ENCODE measurements at regions not wholly inside any gene's neighbourhood (a gene's known extent, or its start where the extent isn't known, plus 50 kb on each side); places are given as distances from the start of the nearest gene placed in this dataset.

DNA sequence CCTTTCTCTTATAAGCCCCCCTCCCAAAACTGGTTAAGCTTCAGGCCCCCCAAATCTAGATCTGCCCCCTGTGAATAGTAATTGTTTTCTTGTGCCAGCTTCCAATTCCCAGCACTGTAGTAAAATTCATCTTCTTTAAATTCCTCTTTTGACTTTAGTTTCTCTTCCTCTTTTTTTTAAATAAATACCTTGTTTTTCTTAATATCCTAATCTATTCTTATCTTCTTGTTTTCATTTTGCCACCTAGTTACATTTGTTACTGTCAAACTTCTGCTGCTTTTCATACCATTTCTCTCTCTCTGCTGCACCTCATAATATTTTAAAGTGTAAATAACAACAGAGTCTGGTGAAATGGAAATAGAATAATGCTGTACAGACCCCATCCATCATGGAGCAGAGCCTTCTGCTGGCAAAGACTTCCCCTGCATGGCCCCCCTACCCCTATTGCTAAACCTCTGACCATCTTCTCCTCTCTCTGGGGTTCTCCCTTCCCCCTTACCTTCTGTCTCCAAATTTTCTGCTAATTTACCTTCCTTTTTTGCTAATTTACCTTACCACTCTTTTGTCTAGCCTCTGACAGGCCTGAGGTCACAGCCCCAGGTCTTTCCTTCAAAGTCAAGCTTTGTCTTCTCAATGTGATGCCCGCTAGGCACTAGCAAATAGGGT lies 94.9 kb upstream of the PAPOLG start:
- TF ChIP-seq, protein P1, sequence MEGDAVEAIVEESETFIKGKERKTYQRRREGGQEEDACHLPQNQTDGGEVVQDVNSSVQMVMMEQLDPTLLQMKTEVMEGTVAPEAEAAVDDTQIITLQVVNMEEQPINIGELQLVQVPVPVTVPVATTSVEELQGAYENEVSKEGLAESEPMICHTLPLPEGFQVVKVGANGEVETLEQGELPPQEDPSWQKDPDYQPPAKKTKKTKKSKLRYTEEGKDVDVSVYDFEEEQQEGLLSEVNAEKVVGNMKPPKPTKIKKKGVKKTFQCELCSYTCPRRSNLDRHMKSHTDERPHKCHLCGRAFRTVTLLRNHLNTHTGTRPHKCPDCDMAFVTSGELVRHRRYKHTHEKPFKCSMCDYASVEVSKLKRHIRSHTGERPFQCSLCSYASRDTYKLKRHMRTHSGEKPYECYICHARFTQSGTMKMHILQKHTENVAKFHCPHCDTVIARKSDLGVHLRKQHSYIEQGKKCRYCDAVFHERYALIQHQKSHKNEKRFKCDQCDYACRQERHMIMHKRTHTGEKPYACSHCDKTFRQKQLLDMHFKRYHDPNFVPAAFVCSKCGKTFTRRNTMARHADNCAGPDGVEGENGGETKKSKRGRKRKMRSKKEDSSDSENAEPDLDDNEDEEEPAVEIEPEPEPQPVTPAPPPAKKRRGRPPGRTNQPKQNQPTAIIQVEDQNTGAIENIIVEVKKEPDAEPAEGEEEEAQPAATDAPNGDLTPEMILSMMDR (conservative IDR thresholded peaks at IDR 0.05), result no peak
- TF ChIP-seq ZFX (IDR thresholded peaks at IDR 0.05), result no peak
